ENCODE measurements at regions not wholly inside any gene's neighbourhood (a gene's known extent, or its start where the extent isn't known, plus 50 kb on each side); places are given as distances from the start of the nearest gene placed in this dataset.
A peak's percentile ranks its signal among the peaks of the same experiment; 100 is the strongest.

DNA sequence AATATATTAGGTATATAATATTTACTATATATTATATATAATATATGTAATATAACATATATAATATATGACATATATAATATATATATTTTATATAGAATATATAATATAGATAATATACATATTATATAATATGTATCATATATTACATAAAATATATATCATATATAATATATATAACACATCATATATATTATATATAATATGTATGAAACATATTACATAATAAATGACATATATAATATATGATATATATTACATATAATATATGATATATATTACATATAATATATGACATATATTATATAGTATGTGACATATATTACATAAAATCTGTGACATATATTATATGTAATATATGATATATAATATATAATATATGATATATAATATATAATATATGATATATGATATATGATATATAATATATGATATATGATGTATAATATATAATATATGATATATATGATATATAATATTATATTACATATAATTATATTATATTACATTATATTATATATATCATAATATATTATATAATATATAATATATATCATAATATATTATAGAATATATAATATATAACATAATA is 119.5 kb upstream of the RIMBP3 start:
- DNase-seq, result no peak

- peak; percentile 69 for DNase-seq
These were observed 118.7 kb upstream of the RIMBP3 start for GRCh38 chr22:18730410-18730809.

All from fibroblast of upper back skin (primary cell).